SK-N-SH (cell line): ENCODE measurements at regions not wholly inside any gene's neighbourhood (a gene's known extent, or its start where the extent isn't known, plus 50 kb on each side); places are given as distances from the start of the nearest gene placed in this dataset.

Source experiments
- CTCF ChIA-PET: fragments of 300-600, 350-600 bp; formaldehyde crosslinking; extraction: SDS; loops from one replicate; lab custom pipeline; 2021; lab: Yijun Ruan, JAX
- POLR2A ChIA-PET: fragments of 350-600 bp; sonication (Branson Sonifier 250); formaldehyde crosslinking; extraction: SDS; loops from one replicate; lab custom pipeline; 2020; ENCODE audit warnings: antibody characterized with exemption, inconsistent platforms; lab: Yijun Ruan, JAX
- DNase-seq: peaks from one replicate; pipeline ENCODE4 v3.0.0; 2012
- H2AFZ ChIP-seq: fragments of 200-600 bp; sonication (generic); 2 replicates; pipeline ENCODE4 v1.8.1; 2016; ENCODE audit warnings: antibody characterized with exemption, mild to moderate bottlenecking, low read depth
- H3F3A ChIP-seq: fragments of 200-600 bp; sonication (generic); replicated peaks from 2 replicates; pipeline ENCODE3; 2016; ENCODE audit warnings: antibody characterized with exemption, mild to moderate bottlenecking; ENCODE audit not compliant: insufficient read depth
- H3K27ac ChIP-seq, 2 experiments: fragments of 200-500 bp in 1 of 2; fragments of 200-600 bp in 1 of 2; sonication (Bioruptor generic) in 1 of 2; sonication (generic), shearing (Covaris generic) in 1 of 2; 2 replicates each; pipeline versions ENCODE4 v1.5.1 to v1.6.1; 2014 to 2016; ENCODE audit warnings: low read depth in 2 of 2, inconsistent platforms in 1 of 2, low read length in 1 of 2, mild to moderate bottlenecking in 1 of 2, mixed read lengths in 1 of 2
- H3K27me3 ChIP-seq: fragments of 200-600 bp; sonication (generic), shearing (Covaris generic); 2 replicates; pipeline ENCODE4 v1.6.1; 2016; ENCODE audit warnings: mixed run types; ENCODE audit not compliant: insufficient read depth
- H3K36me3 ChIP-seq, 2 experiments: fragments of 200-500 bp in 1 of 2; fragments of 200-600 bp in 1 of 2; sonication (Bioruptor generic) in 1 of 2; sonication (generic) in 1 of 2; replicated peaks in 1 of 2; 2 replicates each; pipeline versions ENCODE3 to v1.5.1; 2014 to 2016; ENCODE audit warnings: low read length in 1 of 2, mild to moderate bottlenecking in 1 of 2; ENCODE audit not compliant: insufficient read depth in 2 of 2, control insufficient read depth in 1 of 2
- H3K4me1 ChIP-seq, 2 experiments: fragments of 200-500 bp in 1 of 2; fragments of 200-600 bp in 1 of 2; sonication (Bioruptor generic) in 1 of 2; sonication (generic), shearing (Covaris generic) in 1 of 2; 2 replicates each; pipeline versions ENCODE4 v1.5.1 to v1.6.1; 2014 to 2016; ENCODE audit warnings: low read depth in 1 of 2, low read length in 1 of 2, mixed run types in 1 of 2; ENCODE audit not compliant: insufficient read depth in 2 of 2, control insufficient read depth in 1 of 2
- H3K4me2 ChIP-seq: fragments of 200-600 bp; sonication (generic), shearing (Covaris generic); 2 replicates; pipeline ENCODE4 v1.6.1; 2017; ENCODE audit warnings: mixed run types
- H3K4me3 ChIP-seq, 2 experiments: fragments of 200-500 bp in 1 of 2; fragments of 200-600 bp in 1 of 2; sonication (Bioruptor generic) in 1 of 2; sonication (generic), shearing (Covaris generic) in 1 of 2; 2 replicates each; pipeline versions ENCODE4 v1.5.1 to v1.8.1; 2014 to 2016; ENCODE audit warnings: low read depth in 2 of 2, inconsistent platforms in 1 of 2, low read length in 1 of 2, mild to moderate bottlenecking in 1 of 2, mixed read lengths in 1 of 2, moderate library complexity in 1 of 2
- H3K79me2 ChIP-seq: fragments of 200-600 bp; sonication (generic); 2 replicates; pipeline ENCODE4 v1.8.1; 2017; ENCODE audit warnings: mild to moderate bottlenecking; ENCODE audit not compliant: insufficient read depth
- H3K9ac ChIP-seq: fragments of 200-600 bp; sonication (generic); 2 replicates; pipeline ENCODE4 v1.6.1; 2017; ENCODE audit warnings: mixed run types
- H3K9me2 ChIP-seq: fragments of 200-600 bp; sonication (generic); 2 replicates; pipeline ENCODE4 v1.6.1; 2017; ENCODE audit warnings: mixed run types
- H3K9me3 ChIP-seq: fragments of 200-600 bp; sonication (generic); 2 replicates; pipeline ENCODE4 v1.6.1; 2017; ENCODE audit warnings: mixed run types, mild to moderate bottlenecking, moderate library complexity
- H4K20me1 ChIP-seq: fragments of 200-600 bp; sonication (generic); 2 replicates; pipeline ENCODE4 v1.6.1; 2017; ENCODE audit warnings: mild to moderate bottlenecking, mixed run types; ENCODE audit not compliant: insufficient read depth
- ELF1 ChIP-seq: IDR thresholded peaks from 2 replicates; pipeline ENCODE4 v1.4.0; 2012
- EP300 ChIP-seq, 2 experiments: IDR thresholded peaks; 2 replicates each; pipeline versions ENCODE4 v1.4.0 to v1.6.1; 2012; ENCODE audit warnings: borderline replicate concordance in 1 of 2, low read depth in 1 of 2, low read length in 1 of 2
- FOSL2 ChIP-seq: IDR thresholded peaks from 2 replicates; pipeline ENCODE4 v1.4.0; 2012; ENCODE audit warnings: low read depth, mild to moderate bottlenecking, moderate library complexity, borderline replicate concordance
- GATA2 ChIP-seq: sonication (generic); formaldehyde crosslinking; IDR thresholded peaks from 2 replicates; pipeline ENCODE4 v1.5.0; 2020; ENCODE audit warnings: mild to moderate bottlenecking, missing genetic modification reagents
- IRF3 ChIP-seq: fragments of 150-350 bp; IDR thresholded peaks from 2 replicates; pipeline ENCODE4 v1.6.1; 2016; ENCODE audit warnings: mild to moderate bottlenecking, low read depth, low read length
- JUND ChIP-seq: IDR thresholded peaks from 2 replicates; pipeline ENCODE4 v1.4.0; 2012
- MEF2A ChIP-seq: IDR thresholded peaks from 2 replicates; pipeline ENCODE4 v1.4.0; 2012; ENCODE audit warnings: low read depth, borderline replicate concordance
- MXI1 ChIP-seq: IDR thresholded peaks from 2 replicates; pipeline ENCODE4 v1.6.1; 2012; ENCODE audit warnings: mild to moderate bottlenecking, low read depth, low read length, improper control_type of control experiment
- NRF1 ChIP-seq: IDR thresholded peaks from 2 replicates; pipeline ENCODE4 v1.6.1; 2012; ENCODE audit warnings: low read depth, mild to moderate bottlenecking, low read length
- PBX3 ChIP-seq: IDR thresholded peaks from 2 replicates; pipeline ENCODE4; 2012
- POLR2AphosphoS5 ChIP-seq: IDR thresholded peaks from 2 replicates; pipeline ENCODE4 v1.6.1; 2012; ENCODE audit warnings: low read depth, low read length
- RCOR1 ChIP-seq: fragments of 150-350 bp; IDR thresholded peaks from 2 replicates; pipeline ENCODE4 v1.6.1; 2017; ENCODE audit warnings: antibody characterized with exemption, low read length
- SMC3 ChIP-seq: IDR thresholded peaks from 2 replicates; pipeline ENCODE4 v1.6.1; 2012; ENCODE audit warnings: low read depth, low read length, improper control_type of control experiment
- TAF1 ChIP-seq: IDR thresholded peaks from 2 replicates; pipeline ENCODE4 v1.6.1; 2012; ENCODE audit warnings: low read depth, mild to moderate bottlenecking, low read length, moderate library complexity, borderline replicate concordance
- TCF12 ChIP-seq: IDR thresholded peaks from 2 replicates; pipeline ENCODE4 v1.4.0; 2012
- USF2 ChIP-seq: fragments of 150-350 bp; IDR thresholded peaks from 2 replicates; pipeline ENCODE4 v1.6.1; 2017; ENCODE audit warnings: antibody characterized with exemption, low read length, low read depth, borderline replicate concordance
- YY1 ChIP-seq: IDR thresholded peaks from 2 replicates; pipeline ENCODE4 v1.4.0; 2012; ENCODE audit warnings: low read depth, mild to moderate bottlenecking
- WGBS: methylation state at CpG from one replicate; pipeline ENCODE4 v1.1.6; 2017; ENCODE audit warnings: low lambda C conversion rate; 5-methylcytosine and 5-hydroxymethylcytosine counted together
- TF ChIP-seq, protein P1 (sequence below): fragments of 200-600 bp; sonication (generic); IDR thresholded peaks from 2 replicates; pipeline ENCODE4 v1.6.1; 2017; ENCODE audit warnings: antibody characterized with exemption, mild to moderate bottlenecking, moderate library complexity

GRCh38 chr1:194813096-194813495, 1626.7 kb upstream of the B3GALT2 start:
- no peak overlapping the region for H3K4me3 ChIP-seq
- no peaks in the 10 kb centered on the region for H3F3A ChIP-seq
- H3K9ac ChIP-seq, result no peak overlapping the region
- no peaks in the 10 kb centered on the region for H3K27me3 ChIP-seq
- no peaks in the 10 kb centered on the region for H3K36me3 ChIP-seq
- WGBS, result 2% methylated on average over 1 of the region's 1 CpG
- H2AFZ ChIP-seq, result no peak overlapping the region
- H3K9me2 ChIP-seq, result no peaks in the 10 kb centered on the region
- no peaks in the 10 kb centered on the region for H4K20me1 ChIP-seq
- TF ChIP-seq USF2 (no peak), TCF12 (no peak), MEF2A (no peak), IRF3 (no peak), RCOR1 (no peak), SMC3 (no peak), GATA2 (CRISPR knock-in tag) (no peak), YY1 (no peak), TAF1 (no peak), JUND (no peak), POLR2AphosphoS5 (no peak), FOSL2 (no peak), NRF1 (no peak), PBX3 (no peak), MXI1 (no peak), EP300 (IDR thresholded peaks at IDR 0.05; ENCODE audit: borderline replicate concordance in 1 of 2, low read depth in 1 of 2, low read length in 1 of 2) (no peak), ELF1 (no peak)
- TF ChIP-seq, protein P1, sequence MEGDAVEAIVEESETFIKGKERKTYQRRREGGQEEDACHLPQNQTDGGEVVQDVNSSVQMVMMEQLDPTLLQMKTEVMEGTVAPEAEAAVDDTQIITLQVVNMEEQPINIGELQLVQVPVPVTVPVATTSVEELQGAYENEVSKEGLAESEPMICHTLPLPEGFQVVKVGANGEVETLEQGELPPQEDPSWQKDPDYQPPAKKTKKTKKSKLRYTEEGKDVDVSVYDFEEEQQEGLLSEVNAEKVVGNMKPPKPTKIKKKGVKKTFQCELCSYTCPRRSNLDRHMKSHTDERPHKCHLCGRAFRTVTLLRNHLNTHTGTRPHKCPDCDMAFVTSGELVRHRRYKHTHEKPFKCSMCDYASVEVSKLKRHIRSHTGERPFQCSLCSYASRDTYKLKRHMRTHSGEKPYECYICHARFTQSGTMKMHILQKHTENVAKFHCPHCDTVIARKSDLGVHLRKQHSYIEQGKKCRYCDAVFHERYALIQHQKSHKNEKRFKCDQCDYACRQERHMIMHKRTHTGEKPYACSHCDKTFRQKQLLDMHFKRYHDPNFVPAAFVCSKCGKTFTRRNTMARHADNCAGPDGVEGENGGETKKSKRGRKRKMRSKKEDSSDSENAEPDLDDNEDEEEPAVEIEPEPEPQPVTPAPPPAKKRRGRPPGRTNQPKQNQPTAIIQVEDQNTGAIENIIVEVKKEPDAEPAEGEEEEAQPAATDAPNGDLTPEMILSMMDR, result no peak
- DNase-seq, result no peak
- no peak overlapping the region for H3K4me2 ChIP-seq
- H3K27ac ChIP-seq, result no peak overlapping the region
- H3K9me3 ChIP-seq, result no peaks in the 10 kb centered on the region
- H3K79me2 ChIP-seq, result no peaks in the 10 kb centered on the region
- no peaks in the 10 kb centered on the region; a peak in 1 of 4 replicates for H3K4me1 ChIP-seq
- POLR2A ChIA-PET, result no interaction called here
- CTCF ChIA-PET, result no interaction called here
